ENCODE measurements at regions not wholly inside any gene's neighbourhood (a gene's known extent, or its start where the extent isn't known, plus 50 kb on each side); places are given as distances from the start of the nearest gene placed in this dataset.

- Histone ChIP-seq H3K36me3 (no peaks in the 10 kb centered on the region), H3K9me3 (no peaks in the 10 kb centered on the region), H3K27me3 (no peaks in the 10 kb centered on the region), H3K27ac (no peak overlapping the region), H3K4me3 (no peak overlapping the region), H3K4me1 (no peaks in the 10 kb centered on the region)
- TF ChIP-seq CTCF (IDR thresholded peaks at IDR 0.05): no peak
- DNase-seq (ENCODE audit: low spot score in 2 of 2): no peak
- intact Hi-C loops (cut with DNase I): no loop called here
Observed at GRCh38 chr3:25117005-25117593, 311.0 kb upstream of the RARB start.

- intact Hi-C loops (cut with DNase I): no loop called here
- DNase-seq (ENCODE audit: low spot score in 2 of 2): no peak
Observed at GRCh38 chr3:25119682-25120081, 308.4 kb upstream of the RARB start.

GRCh38 chr3:25120665-25121064 is 307.4 kb upstream of the RARB start:
- no peaks in the 10 kb centered on the region for H3K36me3 ChIP-seq
- no peak overlapping the region for H3K4me3 ChIP-seq

More at GRCh38 chr3:25119682-25120081, 308.4 kb upstream of the RARB start:
- Histone ChIP-seq H3K4me1 (no peaks in the 10 kb centered on the region), H3K9me3 (no peaks in the 10 kb centered on the region), H3K27ac (no peak overlapping the region), H3K36me3 (no peaks in the 10 kb centered on the region), H3K4me3 (no peak overlapping the region), H3K27me3 (no peaks in the 10 kb centered on the region)
- no peak for TF ChIP-seq CTCF (IDR thresholded peaks at IDR 0.05)

GRCh38 chr3:25125201-25125600 is 302.9 kb upstream of the RARB start:
- no peak for TF ChIP-seq CTCF (IDR thresholded peaks at IDR 0.05)
- no peak overlapping the region for H3K27ac ChIP-seq
- H3K36me3 ChIP-seq: no peaks in the 10 kb centered on the region
- intact Hi-C loops (cut with DNase I): no loop called here
- H3K27me3 ChIP-seq: no peaks in the 10 kb centered on the region
- no peaks in the 10 kb centered on the region for H3K4me1 ChIP-seq
- peaks cover 2 to 12% of the 10 kb centered on the region in 2 donors for H3K9me3 ChIP-seq
- DNase-seq (ENCODE audit: low spot score in 2 of 2): no peak
- no peak overlapping the region for H3K4me3 ChIP-seq

More at GRCh38 chr3:25120665-25121064, 307.4 kb upstream of the RARB start:
- Histone ChIP-seq H3K4me1 (no peaks in the 10 kb centered on the region), H3K27me3 (no peaks in the 10 kb centered on the region), H3K9me3 (no peaks in the 10 kb centered on the region), H3K27ac (no peak overlapping the region)
- intact Hi-C loops (cut with DNase I): no loop called here
- DNase-seq (ENCODE audit: low spot score in 2 of 2): no peak
- no peak for TF ChIP-seq CTCF (IDR thresholded peaks at IDR 0.05)

GRCh38 chr3:25128735-25129134 is 299.3 kb upstream of the RARB start:
- H3K9me3 ChIP-seq: peaks cover 2 to 12% of the 10 kb centered on the region in 2 donors
- no peak overlapping the region for H3K4me3 ChIP-seq
- no peak for TF ChIP-seq CTCF (IDR thresholded peaks at IDR 0.05)
- intact Hi-C loops (cut with DNase I): no loop called here
- no peaks in the 10 kb centered on the region for H3K4me1 ChIP-seq
- H3K27ac ChIP-seq: no peak overlapping the region
- no peak for DNase-seq (ENCODE audit: low spot score in 2 of 2)
- no peaks in the 10 kb centered on the region for H3K27me3 ChIP-seq
- H3K36me3 ChIP-seq: no peaks in the 10 kb centered on the region

Measured in ascending aorta (tissue), 2 donors.